ENCODE measurements at regions not wholly inside any gene's neighbourhood (a gene's known extent, or its start where the extent isn't known, plus 50 kb on each side); places are given as distances from the start of the nearest gene placed in this dataset.

- TF ChIP-seq POLR2AphosphoS5 (IDR thresholded peaks at IDR 0.05; ENCODE audit: low read depth, low read length) (no peak), POLR2A (IDR thresholded peaks at IDR 0.05; ENCODE audit: low read depth, low read length) (no peak), TAF1 (IDR thresholded peaks at IDR 0.05; ENCODE audit: borderline replicate concordance, low read depth, low read length) (no peak)
These were observed 205.0 kb upstream of the CDKN3 start for GRCh38 chr14:54191846-54192245.

All from GM12892 (cell line).